WI38 (cell line): ENCODE measurements at regions not wholly inside any gene's neighbourhood (a gene's known extent, or its start where the extent isn't known, plus 50 kb on each side); places are given as distances from the start of the nearest gene placed in this dataset.

Experiments
- H3K4me3 ChIP-seq: 2 replicates; pipeline ENCODE4 v1.5.1; 2011; ENCODE audit warnings: low read depth, mild to moderate bottlenecking, control low read depth, low read length
- CTCF ChIP-seq: IDR thresholded peaks from 2 replicates; pipeline ENCODE4 v1.5.1; 2012; ENCODE audit warnings: low read depth, mild to moderate bottlenecking, control low read depth, low read length

GRCh38 chr6:23011615-23012014 is 442.2 kb downstream of the HDGFL1 start:
- no peak overlapping the region for H3K4me3 ChIP-seq
- no peak for TF ChIP-seq CTCF

GRCh38 chr6:23013776-23014175 is 444.4 kb downstream of the HDGFL1 start:
- no peak overlapping the region for H3K4me3 ChIP-seq
- TF ChIP-seq CTCF = no peak

GRCh38 chr6:23016696-23017095 is 447.3 kb downstream of the HDGFL1 start:
- H3K4me3 ChIP-seq = no peak overlapping the region
- TF ChIP-seq CTCF = no peak

GRCh38 chr6:23021487-23021886 is 452.1 kb downstream of the HDGFL1 start:
- no peak overlapping the region for H3K4me3 ChIP-seq
- no peak for TF ChIP-seq CTCF

- H3K4me3 ChIP-seq = no peak overlapping the region
- no peak for TF ChIP-seq CTCF
Observed at GRCh38 chr6:23027281-23027680, 457.9 kb downstream of the HDGFL1 start.

GRCh38 chr6:23031986-23032385 is 462.6 kb downstream of the HDGFL1 start:
- no peak for TF ChIP-seq CTCF
- H3K4me3 ChIP-seq = no peak overlapping the region

- H3K4me3 ChIP-seq = no peak overlapping the region
- no peak for TF ChIP-seq CTCF
Observed at GRCh38 chr6:23034926-23035325, 465.6 kb downstream of the HDGFL1 start.
